ENCODE measurements at regions not wholly inside any gene's neighbourhood (a gene's known extent, or its start where the extent isn't known, plus 50 kb on each side); places are given as distances from the start of the nearest gene placed in this dataset.

- DNase-seq (ENCODE audit: low spot score), result no peak
- Histone ChIP-seq H3K27ac (ENCODE audit: low read depth in 1 of 2, low read length in 2 of 2) (no peak overlapping the region), H3K27me3 (ENCODE audit: control insufficient read depth in 4 of 4, insufficient read depth in 4 of 4, low read length in 3 of 4) (no peaks in the 10 kb centered on the region), H3K4me3 (ENCODE audit: low read depth in 1 of 3, low read length in 3 of 3) (no peak overlapping the region), H3K9ac (ENCODE audit: low read depth in 1 of 2, low read length in 2 of 2) (no peak overlapping the region), H3K9me3 (ENCODE audit: control insufficient read depth in 4 of 4, low read length in 3 of 4) (no peaks in the 10 kb centered on the region), H3K4me1 (ENCODE audit: control insufficient read depth in 4 of 4, insufficient read depth in 4 of 4, low read length in 3 of 4) (no peaks in the 10 kb centered on the region), H3K36me3 (ENCODE audit: control insufficient read depth in 4 of 4, insufficient read depth in 3 of 4, low read depth in 1 of 4, low read length in 3 of 4) (no peaks in the 10 kb centered on the region)
- 96% methylated on average over 14 of the region's 14 CpGs for WGBS
- TF ChIP-seq ATF3 (IDR thresholded peaks at IDR 0.05) (no peak), JUND (IDR thresholded peaks at IDR 0.05) (no peak), RXRA (IDR thresholded peaks at IDR 0.05) (no peak), HNF4G (IDR thresholded peaks at IDR 0.05) (no peak)
These were observed 456.4 kb downstream of the TNS3 start for GRCh38 chr7:47125529-47125928.

- WGBS, result 94% methylated on average over 4 of the region's 4 CpGs
- Histone ChIP-seq H3K9me3 (ENCODE audit: control insufficient read depth in 4 of 4, low read length in 3 of 4) (no peaks in the 10 kb centered on the region), H3K27me3 (ENCODE audit: control insufficient read depth in 4 of 4, insufficient read depth in 4 of 4, low read length in 3 of 4) (no peaks in the 10 kb centered on the region), H3K27ac (ENCODE audit: low read depth in 1 of 2, low read length in 2 of 2) (no peak overlapping the region), H3K4me1 (ENCODE audit: control insufficient read depth in 4 of 4, insufficient read depth in 4 of 4, low read length in 3 of 4) (no peaks in the 10 kb centered on the region), H3K4me3 (ENCODE audit: low read depth in 1 of 3, low read length in 3 of 3) (no peak overlapping the region), H3K9ac (ENCODE audit: low read depth in 1 of 2, low read length in 2 of 2) (no peak overlapping the region), H3K36me3 (ENCODE audit: control insufficient read depth in 4 of 4, insufficient read depth in 3 of 4, low read depth in 1 of 4, low read length in 3 of 4) (no peaks in the 10 kb centered on the region)
- DNase-seq (ENCODE audit: low spot score), result no peak
- TF ChIP-seq GABPA (IDR thresholded peaks at IDR 0.05 in 1 of 2, conservative IDR thresholded peaks at IDR 0.05 in 1 of 2) (no peak), FOXA2 (IDR thresholded peaks at IDR 0.05) (no peak)
These were observed 462.5 kb downstream of the TNS3 start for GRCh38 chr7:47119261-47119865.

GRCh38 chr7:47104206-47104549, 477.7 kb downstream of the TNS3 start:
- TF ChIP-seq RAD21 (IDR thresholded peaks at IDR 0.05) (no peak), HNF4A (conservative IDR thresholded peaks at IDR 0.05) (no peak), EGR1 (IDR thresholded peaks at IDR 0.05; ENCODE audit: low read depth in 2 of 2) (no peak), REST (IDR thresholded peaks at IDR 0.05) (no peak), GABPA (IDR thresholded peaks at IDR 0.05 in 1 of 2, conservative IDR thresholded peaks at IDR 0.05 in 1 of 2) (no peak), ZBTB33 (IDR thresholded peaks at IDR 0.05) (no peak), HNF4G (IDR thresholded peaks at IDR 0.05) (no peak), NR2F2 (IDR thresholded peaks at IDR 0.05) (no peak), YY1 (IDR thresholded peaks at IDR 0.05) (no peak), MAX (IDR thresholded peaks at IDR 0.05) (no peak)
- WGBS, result 62% methylated on average over 4 of the region's 4 CpGs
- Histone ChIP-seq H3K4me1 (ENCODE audit: control insufficient read depth in 4 of 4, insufficient read depth in 4 of 4, low read length in 3 of 4) (no peaks in the 10 kb centered on the region), H3K4me3 (ENCODE audit: low read depth in 1 of 3, low read length in 3 of 3) (no peak overlapping the region), H3K36me3 (ENCODE audit: control insufficient read depth in 4 of 4, insufficient read depth in 3 of 4, low read depth in 1 of 4, low read length in 3 of 4) (no peaks in the 10 kb centered on the region), H3K27me3 (ENCODE audit: control insufficient read depth in 4 of 4, insufficient read depth in 4 of 4, low read length in 3 of 4) (no peaks in the 10 kb centered on the region), H3K9me3 (ENCODE audit: control insufficient read depth in 4 of 4, low read length in 3 of 4) (no peaks in the 10 kb centered on the region), H3K9ac (ENCODE audit: low read depth in 1 of 2, low read length in 2 of 2) (no peak overlapping the region), H3K27ac (ENCODE audit: low read depth in 1 of 2, low read length in 2 of 2) (no peak overlapping the region)
- DNase-seq (ENCODE audit: low spot score), result no peak

All from liver (tissue), 7 donors.